Superior temporal gyrus (tissue), 1 donor: ENCODE measurements at regions not wholly inside any gene's neighbourhood (a gene's known extent, or its start where the extent isn't known, plus 50 kb on each side); places are given as distances from the start of the nearest gene placed in this dataset.
"Not testable (repeated sequence)": the region's sequence is repeated elsewhere in the genome, so short reads cannot be mapped to it uniquely, and the experiment has no call there.

Experiments used
- DNase-seq: peaks from one replicate; pipeline ENCODE4 v3.0.0-alpha.2; 2016; ENCODE audit errors: extremely low spot score

DNA sequence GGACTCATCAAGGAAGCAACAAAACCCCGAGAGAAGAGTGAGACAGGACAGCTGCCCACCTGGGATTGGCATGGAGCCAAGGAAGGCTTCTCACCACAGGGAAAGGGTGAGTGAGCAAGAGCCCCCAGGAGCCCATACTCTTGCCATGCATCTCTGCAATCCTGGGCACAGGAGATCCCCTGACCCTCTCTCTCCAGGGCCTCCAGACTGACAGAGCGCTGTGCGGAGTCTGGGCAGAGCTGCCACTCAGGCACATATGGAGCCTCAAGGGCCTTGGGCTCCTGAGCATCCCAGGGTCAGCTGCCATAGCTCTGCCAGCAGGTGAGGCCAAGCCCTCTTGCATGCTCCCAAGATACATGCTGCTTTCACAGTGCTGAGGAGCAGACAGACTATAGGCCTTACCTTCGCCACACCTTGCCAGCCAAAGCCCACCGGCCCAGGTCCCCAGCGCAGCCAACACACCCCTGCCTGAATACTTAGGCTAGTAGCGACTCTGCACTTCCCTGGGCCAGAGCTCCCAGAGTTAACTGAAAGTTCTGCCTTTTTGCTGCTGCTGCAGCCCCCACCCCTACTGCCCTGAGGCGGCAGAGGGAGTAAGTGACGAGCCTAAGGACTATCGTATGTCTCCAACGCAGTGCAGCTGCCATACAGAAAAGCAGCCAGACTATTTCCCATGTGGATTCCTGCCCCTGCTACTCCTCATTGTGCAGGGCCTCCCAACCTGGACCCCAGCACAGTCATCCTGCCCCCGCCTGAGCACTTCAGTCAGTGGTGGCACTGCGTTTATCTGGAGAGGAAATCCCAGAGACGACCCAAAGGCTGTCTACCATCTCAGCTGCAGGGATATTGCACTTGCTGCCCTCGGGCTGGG is 251.6 kb downstream of the SPATA31A6 start:
- not testable (repeated sequence) for DNase-seq

GRCh38 chr9:42435715-42436342 is 252.4 kb downstream of the SPATA31A6 start:
- not testable (repeated sequence) for DNase-seq

DNA sequence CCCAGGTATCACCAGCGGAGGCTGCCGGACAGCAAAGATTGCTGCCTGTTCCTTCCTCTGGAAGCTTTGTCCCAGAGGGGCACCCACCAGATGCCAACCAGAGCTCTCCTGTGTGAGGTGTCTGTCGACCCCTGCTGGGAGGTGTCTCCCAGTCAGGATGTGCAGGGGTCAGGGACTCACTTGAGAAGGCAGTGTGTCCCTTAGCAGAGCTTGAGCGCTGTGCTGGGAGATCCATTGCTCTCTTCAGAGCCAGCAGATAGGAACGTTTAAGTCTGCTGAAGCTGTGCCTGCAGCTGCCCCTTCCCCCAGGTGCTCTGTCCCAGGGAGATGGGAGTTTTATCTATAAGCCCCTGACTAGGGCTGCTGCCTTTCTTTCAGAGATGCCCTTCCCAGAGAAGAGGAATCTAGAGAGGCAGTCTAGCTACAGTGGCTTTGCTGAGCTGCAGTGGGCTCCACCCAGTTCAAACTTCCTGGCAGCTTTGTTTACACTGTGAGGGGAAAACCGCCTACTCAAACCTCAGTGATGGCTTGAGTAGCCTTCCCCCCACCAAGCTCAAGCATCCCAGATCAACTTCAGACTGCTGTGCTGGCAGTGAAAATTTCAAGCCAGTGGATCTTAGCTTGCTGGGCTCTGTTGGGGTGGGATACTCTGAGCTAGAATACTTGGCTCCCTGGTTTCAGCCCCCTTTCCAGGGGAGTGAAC is 253.7 kb downstream of the SPATA31A6 start:
- not testable (repeated sequence) for DNase-seq

DNA sequence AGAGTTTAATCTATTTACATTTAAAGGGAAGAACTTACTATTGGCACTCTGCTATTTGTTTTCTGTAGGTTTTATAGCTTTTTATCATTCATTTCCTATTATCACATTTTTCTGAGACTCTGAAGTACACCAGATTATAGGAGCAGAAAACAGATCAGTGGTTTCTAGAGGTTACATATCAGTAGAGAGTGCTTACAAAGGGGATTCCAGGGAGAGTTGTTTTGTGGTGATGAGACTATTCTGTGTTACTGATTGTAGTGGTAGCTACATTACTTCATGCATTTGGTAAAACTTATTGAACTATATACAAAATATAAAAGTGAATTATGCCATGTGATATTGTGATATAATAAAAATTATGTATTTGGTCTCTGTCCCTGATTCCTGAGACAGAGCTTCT is 259.2 kb downstream of the SPATA31A6 start:
- DNase-seq, result not testable (repeated sequence)

DNA sequence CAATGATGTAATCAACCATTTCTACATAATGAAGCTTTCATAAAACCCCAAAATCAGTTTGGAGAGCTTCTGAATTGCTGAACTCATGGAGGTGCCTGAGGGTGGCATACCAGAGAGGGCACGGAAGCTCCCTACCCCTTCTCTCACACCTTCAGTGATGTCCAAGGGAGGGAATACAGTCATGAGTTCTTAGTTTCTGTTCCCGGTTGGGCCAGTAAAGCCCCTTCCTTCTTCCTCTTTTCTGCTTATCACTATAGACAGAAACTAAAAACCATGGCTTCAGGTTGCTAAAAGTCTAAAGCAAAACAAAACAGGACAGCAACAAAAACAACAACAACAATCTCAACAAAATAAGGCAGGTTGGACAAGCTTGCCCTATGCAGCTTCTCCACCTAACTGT is 260.0 kb downstream of the SPATA31A6 start:
- DNase-seq, result not testable (repeated sequence)

DNA sequence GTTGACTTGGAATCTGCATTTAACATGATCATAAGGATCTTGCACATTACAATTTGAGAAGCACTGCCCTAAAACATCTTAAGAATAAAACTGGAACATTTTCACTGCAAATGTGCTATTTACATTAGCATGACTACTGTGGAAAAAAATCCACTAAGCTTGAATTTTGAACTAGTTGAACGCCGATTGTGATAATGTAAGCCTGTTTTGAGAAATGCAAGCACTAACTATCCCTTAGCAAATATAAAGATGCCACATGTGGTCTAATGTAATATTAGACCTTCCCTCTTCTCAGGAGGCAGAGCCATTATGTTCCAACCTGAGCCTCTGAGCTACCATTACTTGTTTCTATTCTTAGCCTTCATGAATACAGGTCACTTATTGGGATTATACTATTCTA is 278.0 kb downstream of the SPATA31A6 start:
- DNase-seq, result not testable (repeated sequence)

- DNase-seq, result not testable (repeated sequence)
Measured at GRCh38 chr9:42461863-42462262, 278.4 kb downstream of the SPATA31A6 start.

GRCh38 chr9:42463981-42464380 is 280.5 kb downstream of the SPATA31A6 start:
- not testable (repeated sequence) for DNase-seq

GRCh38 chr9:42470577-42470976 is 287.1 kb downstream of the SPATA31A6 start:
- DNase-seq, result peak; percentile 55

DNA sequence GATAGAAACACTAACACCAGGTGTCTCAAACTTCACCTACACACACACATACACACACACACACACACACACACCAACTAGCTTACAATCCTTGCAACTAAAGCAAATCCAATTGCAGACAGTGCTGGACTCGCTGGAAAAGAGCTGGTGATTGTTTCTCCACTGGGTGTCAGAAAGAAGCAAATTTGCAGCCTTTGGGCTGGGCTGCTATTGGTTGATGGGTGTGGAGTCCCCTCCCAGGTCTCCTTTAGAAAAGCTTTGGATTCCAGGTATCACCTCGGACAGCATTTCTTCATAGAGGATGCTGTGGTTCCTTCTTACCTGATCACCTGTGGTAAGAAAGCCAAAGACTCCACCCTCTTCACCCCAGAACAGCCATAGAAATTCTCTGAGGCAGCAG is 307.5 kb downstream of the SPATA31A6 start:
- not testable (repeated sequence) for DNase-seq

DNA sequence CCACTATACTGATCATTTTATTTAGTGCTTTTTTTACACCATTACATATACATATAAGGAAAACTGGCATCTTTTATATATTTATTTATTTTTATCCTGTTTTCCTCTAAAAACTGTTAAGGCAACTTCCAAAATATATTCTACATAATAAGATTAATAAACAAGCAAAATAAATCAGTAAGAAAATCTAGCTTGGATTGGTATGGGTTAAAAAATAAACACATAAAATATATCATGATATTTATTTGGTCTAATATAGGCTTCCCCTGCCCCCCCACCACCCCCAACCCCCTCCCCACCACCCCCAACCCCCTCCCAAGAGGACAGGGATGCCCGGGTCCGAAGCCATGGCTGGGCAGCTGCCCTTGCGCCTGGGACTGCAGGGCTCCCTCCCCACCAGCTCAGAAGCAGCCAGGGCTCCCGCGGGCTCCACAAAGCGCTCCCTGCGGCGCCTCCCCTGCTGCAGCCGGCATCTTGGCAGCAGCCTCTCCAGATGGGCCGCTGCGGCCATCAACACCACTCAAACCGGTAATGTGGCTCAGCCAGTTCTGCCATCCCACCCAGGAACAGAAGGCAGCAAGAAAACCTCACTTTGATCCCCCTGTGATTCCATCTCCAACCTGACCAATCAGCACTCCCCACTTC is 319.3 kb downstream of the SPATA31A6 start:
- not testable (repeated sequence) for DNase-seq

DNA sequence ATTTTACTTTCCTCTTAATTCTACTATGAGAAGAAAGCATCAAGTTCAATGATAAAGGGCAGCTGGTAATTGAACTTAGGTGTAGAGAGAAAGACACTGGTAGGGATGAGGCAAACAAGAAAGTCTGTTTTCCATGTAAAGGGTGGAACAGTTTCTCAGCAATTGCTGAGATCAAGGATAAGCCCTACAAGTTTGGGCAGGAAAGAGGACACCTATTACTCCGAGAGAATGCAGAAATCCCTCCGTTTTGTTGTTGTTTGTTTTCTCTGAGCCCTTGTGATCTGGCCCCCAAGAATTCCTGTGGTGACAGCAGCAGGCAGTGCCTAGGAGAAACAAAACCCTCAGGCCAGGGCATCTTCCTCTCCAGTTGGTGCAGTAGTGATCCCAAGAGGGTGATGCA is 324.7 kb downstream of the SPATA31A6 start:
- DNase-seq, result not testable (repeated sequence)

GRCh38 chr9:42513535-42513934 is 330.1 kb downstream of the SPATA31A6 start:
- not testable (repeated sequence) for DNase-seq

GRCh38 chr9:42534325-42534983 is 351.0 kb downstream of the SPATA31A6 start:
- peak; percentile 2 for DNase-seq

DNA sequence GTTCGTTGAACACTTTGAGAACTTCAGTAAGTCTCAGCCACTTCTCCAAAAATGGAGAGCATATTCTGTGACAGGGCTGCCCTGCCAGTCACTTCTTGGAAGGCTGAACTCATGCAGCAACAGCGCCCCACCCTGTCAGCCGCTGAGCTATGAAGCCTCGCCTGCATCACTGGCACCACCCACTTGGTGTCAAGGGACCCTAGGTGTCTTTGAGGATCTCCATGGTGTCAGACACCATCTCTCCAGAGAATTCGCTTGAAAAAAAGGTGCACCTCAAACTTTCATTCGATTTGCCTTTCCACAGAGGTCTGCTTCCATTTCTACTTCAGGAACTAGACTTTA is 351.5 kb downstream of the SPATA31A6 start:
- DNase-seq, result peak; percentile 2

DNA sequence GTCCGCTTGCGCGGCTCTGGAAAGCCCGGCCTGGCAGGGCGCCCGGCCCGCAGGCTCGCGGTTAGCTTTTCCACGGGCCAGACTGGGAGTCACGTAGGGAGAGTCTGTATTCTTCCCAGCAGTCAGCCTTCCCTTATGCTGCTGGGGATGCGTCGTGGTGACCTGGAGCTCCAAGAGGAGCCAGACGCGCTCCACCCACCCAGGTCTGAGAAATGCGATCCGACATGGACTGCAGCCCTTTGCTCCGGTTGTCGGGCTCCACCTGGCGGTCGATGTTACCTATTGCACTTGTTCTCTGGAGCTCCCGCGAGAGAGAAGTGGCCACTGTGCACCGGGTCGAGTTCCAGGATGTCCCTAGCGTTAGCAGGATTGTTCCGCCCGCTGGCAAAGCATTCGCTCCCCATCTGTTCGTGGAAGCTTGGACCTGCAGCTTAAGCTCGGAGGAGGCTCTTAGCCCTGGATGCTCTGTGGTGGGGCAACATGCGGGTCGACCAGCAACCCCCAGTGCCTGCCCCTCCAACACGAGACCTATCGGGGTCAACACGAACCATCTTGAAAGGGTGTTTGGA is 367.4 kb downstream of the SPATA31A6 start:
- DNase-seq, result not testable (repeated sequence)

DNA sequence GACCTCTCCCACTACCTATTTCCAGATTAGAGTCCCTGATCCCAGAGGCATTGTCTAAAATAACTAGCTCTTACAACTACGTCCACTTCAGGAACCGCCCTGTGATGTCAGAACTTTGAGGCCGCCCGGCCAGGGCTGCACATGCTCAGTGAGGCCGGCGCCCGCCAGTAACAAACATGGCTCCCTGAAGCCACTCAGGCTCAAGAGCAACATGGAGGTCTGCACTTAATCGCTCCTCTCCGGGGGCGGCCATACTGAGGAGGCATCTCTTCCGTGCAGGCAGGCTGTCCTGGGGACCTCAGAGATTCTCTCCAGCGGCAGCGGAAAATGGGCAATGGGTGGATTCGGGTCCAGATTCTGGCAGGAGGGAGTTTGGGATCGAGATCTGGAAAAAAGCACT is 385.1 kb downstream of the SPATA31A6 start:
- DNase-seq, result not testable (repeated sequence)

DNA sequence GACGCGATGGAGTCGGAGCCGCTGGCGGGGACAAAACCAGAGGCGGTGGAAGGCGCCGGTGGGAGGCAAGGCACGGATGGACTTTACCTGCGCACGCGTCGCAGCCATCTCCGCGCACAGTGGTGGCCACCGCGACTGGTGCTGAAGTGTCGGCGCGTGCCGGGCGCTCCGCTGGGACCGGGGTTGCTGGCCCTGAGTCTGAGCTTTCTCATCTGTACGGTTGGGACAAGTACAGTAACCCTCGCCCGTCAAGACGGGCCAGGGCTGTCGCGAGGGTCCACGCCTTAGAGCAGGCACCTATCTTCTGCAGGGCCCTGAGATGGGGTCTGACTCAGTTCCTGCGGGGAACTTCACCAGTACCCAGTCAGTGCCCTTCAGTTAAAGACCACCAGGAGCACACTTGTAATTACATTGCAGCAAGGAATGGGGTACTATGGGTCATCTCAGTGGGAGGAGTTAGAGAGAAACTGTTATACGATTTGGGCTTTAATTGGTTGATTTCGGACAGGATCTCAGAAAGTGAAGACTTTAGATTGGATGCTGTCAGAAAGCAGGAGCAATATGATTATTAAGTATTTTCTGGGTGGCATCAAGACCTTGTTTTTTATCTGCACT is 385.6 kb downstream of the SPATA31A6 start:
- DNase-seq, result not testable (repeated sequence)

- DNase-seq, result not testable (repeated sequence)
Measured at GRCh38 chr9:42577851-42578250, 394.4 kb downstream of the SPATA31A6 start.
